ENCODE measurements at regions not wholly inside any gene's neighbourhood (a gene's known extent, or its start where the extent isn't known, plus 50 kb on each side); places are given as distances from the start of the nearest gene placed in this dataset.

DNA sequence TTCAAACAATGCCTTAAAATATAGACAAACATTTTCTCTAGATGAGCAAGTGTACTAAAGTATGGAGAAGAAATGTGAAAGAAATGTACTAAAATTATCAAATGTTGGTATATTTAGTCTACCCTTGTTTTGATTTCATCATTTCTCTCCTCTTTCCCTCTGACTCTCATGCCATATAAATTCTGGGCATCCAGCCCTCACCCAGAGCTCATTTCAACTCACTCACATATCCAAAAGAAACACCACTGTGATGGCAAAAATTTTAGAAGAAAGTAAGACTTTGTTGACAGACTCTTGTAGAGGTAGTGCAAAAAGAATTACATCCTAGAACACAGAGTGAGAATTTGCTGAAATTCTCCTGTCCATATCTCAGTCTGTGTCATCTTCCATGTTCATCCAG, 377.8 kb upstream of the SUCLG2 start:
- TF ChIP-seq, protein P1, sequence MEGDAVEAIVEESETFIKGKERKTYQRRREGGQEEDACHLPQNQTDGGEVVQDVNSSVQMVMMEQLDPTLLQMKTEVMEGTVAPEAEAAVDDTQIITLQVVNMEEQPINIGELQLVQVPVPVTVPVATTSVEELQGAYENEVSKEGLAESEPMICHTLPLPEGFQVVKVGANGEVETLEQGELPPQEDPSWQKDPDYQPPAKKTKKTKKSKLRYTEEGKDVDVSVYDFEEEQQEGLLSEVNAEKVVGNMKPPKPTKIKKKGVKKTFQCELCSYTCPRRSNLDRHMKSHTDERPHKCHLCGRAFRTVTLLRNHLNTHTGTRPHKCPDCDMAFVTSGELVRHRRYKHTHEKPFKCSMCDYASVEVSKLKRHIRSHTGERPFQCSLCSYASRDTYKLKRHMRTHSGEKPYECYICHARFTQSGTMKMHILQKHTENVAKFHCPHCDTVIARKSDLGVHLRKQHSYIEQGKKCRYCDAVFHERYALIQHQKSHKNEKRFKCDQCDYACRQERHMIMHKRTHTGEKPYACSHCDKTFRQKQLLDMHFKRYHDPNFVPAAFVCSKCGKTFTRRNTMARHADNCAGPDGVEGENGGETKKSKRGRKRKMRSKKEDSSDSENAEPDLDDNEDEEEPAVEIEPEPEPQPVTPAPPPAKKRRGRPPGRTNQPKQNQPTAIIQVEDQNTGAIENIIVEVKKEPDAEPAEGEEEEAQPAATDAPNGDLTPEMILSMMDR (IDR thresholded peaks at IDR 0.05) = no peak
- TF ChIP-seq POLR2A (IDR thresholded peaks at IDR 0.05) = no peak
